GM19023 (cell line): ENCODE measurements at regions not wholly inside any gene's neighbourhood (a gene's known extent, or its start where the extent isn't known, plus 50 kb on each side); places are given as distances from the start of the nearest gene placed in this dataset.
"Not testable (repeated sequence)": the region's sequence is repeated elsewhere in the genome, so short reads cannot be mapped to it uniquely, and the experiment has no call there.

Experiments
- ATAC-seq: cut with Tn5 transposase; IDR thresholded peaks from one replicate; pipeline ENCODE4 v1.9.1; 2021; ENCODE audit warnings: mild to moderate bottlenecking, moderate library complexity; ENCODE audit not compliant: unreplicated experiment

DNA sequence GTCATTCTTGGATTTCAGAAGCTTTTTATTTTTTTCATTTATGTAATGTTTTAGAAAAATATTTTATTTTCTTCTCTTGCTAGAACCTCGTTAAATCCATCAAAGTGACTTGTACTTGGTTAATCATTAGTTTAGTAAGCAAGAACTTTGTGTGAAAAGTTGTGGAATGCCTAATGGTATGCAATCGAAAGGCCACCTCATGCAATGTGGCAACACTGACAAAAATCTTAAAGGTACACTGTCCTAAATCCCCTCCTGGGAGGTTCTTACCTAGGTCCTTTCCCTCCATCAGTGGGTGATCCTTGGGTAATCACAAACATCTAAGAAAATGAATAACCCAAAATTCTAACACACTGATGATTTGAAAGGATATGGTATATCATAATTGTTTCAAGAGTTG, 304.2 kb downstream of the DNAH5 start:
- ATAC-seq: no peak

GRCh38 chr5:13632676-13633075, 311.8 kb downstream of the DNAH5 start:
- no peak for ATAC-seq

- no peak for ATAC-seq
These were observed 315.3 kb downstream of the DNAH5 start for GRCh38 chr5:13629218-13629617.

DNA sequence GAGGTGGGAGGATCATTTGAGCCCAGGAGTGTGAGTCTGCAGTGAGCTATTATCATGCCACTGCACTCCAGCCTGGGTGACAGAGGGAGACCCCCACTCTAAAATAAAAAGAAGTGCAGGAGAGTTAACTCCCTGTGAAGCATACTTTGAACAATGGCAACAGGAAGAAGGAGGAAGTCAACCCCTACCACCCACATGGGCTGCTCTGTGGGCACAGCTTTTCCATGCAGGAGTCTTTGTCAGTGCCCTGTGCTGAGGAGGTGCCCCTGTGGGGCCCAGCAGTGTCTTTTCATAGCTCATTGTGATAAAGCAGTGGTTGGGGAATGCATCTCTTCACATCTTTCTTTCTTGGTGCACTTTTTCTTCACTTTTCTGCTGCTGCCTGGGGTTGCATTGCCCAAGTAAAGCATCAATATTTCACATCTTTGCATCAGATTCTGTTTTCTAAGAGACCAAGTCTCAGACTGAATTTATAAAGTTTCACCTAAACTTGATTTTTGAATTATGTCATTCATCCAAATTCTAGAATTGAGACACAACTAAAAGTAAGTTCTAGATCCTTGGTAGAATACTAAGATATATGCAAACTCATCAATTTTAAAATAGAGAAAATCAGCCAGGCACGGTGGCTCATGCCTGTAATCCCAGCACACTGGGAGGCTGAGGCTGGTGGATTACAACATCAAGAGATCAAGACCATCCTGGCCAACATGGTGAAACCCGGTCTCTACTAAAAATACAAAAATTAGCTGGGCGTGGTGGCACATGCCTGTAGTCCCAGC, 316.6 kb downstream of the DNAH5 start:
- no peak for ATAC-seq

- ATAC-seq: no peak
These were observed 318.8 kb downstream of the DNAH5 start for GRCh38 chr5:13625616-13626198.

GRCh38 chr5:13624283-13625074, 320.0 kb downstream of the DNAH5 start:
- no peak for ATAC-seq

DNA sequence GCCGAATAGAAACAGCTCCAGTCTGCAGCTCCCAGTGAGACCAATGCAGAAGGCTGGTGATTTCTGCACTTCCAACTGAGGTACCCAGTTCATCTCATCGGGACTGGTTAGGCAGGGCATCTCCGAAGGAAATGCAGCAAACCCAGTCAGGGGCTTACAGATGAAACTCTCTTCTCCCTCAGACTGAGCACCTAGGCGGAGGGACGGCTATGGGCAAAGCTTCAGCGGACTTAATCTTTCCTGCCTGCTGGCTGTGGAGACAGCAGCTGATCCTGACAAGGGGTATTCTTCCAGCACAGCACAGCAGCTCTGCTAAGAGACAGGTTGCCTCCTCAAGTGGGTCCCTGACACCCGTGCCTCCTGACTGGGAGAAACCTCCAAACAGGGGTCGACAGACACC, 330.9 kb downstream of the DNAH5 start:
- no peak for ATAC-seq

GRCh38 chr5:13611604-13612003, 332.9 kb downstream of the DNAH5 start:
- no peak for ATAC-seq

DNA sequence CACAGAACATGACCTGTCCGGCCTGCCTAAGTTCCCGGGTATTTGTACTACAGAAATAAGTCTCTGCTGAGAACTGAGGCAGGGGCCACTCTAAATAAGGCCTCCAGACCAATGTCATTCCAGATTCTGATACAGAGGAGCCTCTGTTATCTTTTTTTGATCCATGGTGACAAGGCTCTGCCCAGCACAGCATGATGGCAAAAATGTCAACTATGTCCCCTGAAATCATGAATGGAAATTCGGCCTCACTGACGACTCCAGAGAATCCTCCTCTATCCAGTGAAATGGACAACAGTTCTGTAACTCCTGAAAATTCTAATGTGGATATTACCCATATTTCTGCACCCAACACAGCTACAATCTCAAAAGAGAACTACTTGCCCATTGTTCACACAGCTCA, 335.0 kb downstream of the DNAH5 start:
- ATAC-seq: no peak

DNA sequence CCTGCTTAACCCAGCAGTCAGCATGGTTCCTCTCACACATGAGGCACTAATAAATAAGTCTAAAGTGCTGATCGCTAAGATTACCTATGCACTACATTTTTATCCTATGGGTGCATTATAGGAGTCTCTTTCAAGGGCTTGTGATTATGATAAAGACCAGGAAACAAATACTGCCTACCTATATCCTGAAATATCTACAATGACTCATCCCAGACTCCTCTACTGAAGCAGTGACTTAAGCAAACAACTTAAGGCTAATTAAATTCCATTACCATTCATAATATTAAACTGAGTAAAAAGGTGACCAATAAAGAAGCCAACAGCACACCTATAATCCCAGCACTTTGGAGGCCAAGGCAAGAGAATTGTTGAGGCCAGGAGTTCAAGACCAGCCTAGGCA, 338.4 kb downstream of the DNAH5 start:
- no peak for ATAC-seq

GRCh38 chr5:13601112-13601511, 343.4 kb downstream of the DNAH5 start:
- ATAC-seq: no peak

DNA sequence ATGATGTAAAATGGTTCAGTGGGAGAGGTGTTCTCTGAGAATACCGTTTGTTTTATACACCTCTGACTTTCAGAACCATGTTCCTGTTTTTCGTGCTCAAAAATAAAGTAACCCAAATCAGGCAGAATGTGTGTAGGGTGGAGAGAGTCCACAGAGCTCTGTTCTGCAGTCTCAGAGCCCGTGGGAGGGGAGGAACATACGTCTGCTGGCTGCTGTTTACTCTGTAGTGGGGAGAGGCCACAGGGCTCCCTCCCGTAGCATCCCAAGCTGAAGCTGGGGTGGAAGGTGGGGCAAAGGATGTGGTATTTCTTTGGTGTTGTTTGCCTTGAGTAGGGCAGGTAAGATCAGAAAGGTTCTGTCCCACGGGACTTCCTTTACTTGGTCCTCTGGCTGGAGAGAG, 348.5 kb downstream of the DNAH5 start:
- ATAC-seq: no peak

- no peak for ATAC-seq
These were observed 352.9 kb downstream of the DNAH5 start for GRCh38 chr5:13591621-13592020.

DNA sequence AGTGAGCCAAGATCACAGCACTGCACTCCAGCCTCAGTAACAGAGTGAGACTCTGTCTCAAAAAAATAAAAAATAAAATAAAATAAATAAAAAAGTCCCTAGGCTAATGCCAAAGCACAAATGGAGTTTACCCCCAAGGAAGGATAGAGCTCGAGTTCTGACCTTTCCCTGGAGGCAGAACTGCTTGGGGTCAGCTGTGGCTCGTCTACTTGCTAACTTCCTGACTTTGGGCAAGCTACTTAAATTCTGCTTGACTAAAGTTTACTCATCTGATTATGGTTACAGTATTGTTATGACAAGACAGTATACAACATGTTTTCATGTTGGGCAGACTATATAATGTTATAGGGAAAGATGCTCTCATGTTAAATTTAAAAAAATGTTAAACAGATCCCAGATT, 359.2 kb downstream of the DNAH5 start:
- no peak for ATAC-seq

- ATAC-seq: no peak
These were observed 362.6 kb downstream of the DNAH5 start for GRCh38 chr5:13581914-13582313.

DNA sequence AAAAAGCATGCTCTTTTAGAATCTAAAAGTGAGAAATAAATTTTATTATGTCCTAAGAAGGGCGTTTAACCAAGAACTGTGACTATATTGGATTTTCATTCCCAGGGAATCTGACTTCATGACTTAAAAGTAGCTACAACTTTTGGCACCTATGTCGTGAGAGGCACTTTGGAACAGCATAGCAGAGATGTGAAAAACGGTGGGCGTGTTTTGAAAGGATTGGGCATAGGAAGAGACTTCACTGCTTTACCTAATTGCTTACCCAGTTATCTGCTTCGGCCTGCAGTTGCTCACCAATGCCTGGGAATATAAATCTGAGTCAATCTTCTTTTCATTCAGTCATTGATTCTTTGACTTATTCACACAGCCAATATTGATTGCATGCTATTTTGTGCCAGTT, 363.4 kb downstream of the DNAH5 start:
- ATAC-seq: no peak

DNA sequence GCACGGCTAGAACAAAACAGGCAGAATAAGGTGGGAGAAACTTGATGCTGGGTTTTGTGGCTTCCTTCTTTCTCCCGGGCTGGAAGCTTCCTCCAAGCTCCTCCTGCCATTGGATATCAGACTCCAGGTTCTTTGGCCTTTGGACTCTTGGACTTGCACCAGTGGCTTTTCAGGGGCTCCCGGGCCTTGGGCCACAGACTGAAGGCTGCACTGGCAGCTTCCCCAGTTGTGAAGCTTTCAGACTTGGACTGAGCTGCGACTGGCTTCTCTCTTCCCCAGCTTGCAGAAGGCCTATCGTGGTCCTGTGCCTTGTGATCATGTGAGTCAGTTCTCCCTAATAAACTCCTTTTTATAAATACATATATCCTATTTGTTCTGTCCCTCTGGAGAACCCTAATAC, 364.4 kb downstream of the DNAH5 start:
- ATAC-seq: no peak

DNA sequence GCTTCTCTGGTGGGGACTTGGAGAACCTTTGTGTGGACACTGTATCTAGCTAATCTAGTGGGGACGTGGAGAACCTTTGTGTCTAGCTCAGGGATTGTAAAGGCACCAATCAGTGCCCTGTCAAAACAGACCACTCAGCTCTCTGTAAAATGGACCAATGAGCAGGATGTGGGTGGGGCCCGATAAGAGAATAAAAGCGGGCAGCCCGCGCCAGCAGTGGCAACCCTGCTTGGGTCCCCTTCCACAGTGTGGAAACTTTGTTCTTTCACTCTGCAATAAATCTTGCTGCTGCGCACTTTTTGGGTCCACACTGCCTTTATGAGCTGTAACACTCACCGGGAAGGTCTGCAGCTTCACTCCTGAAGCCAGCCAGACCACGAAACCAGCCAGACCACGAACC, 365.4 kb downstream of the DNAH5 start:
- ATAC-seq: not testable (repeated sequence)

- ATAC-seq: not testable (repeated sequence)
These were observed 366.0 kb downstream of the DNAH5 start for GRCh38 chr5:13578311-13579039.

- no peak for ATAC-seq
These were observed 369.9 kb downstream of the DNAH5 start for GRCh38 chr5:13574574-13574973.

GRCh38 chr5:13572163-13572562, 372.3 kb downstream of the DNAH5 start:
- no peak for ATAC-seq
